ENCODE measurements at regions not wholly inside any gene's neighbourhood (a gene's known extent, or its start where the extent isn't known, plus 50 kb on each side); places are given as distances from the start of the nearest gene placed in this dataset.
"Not testable (repeated sequence)": the region's sequence is repeated elsewhere in the genome, so short reads cannot be mapped to it uniquely, and the experiment has no call there.

DNA sequence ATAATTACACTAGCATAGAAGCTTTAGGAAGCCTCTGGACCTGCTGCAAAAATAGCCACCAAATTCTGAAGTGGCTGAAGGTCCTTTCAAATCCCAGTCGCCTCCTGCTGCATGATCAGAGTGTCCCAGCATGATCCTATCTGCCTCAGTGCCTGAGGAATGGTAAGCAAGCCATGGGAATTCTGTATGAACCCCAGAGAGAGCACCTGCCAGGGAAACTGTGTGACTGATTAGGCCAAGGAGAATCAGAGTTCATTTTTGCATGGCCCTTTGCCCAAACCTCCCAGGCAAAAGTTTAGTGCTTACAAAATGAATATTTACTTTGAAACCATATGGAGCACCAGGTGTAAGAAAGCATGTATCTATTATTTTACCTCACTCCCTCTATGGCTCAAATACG, 221.4 kb downstream of the ARL4C start:
- no peak for DNase-seq (ENCODE audit: low read depth)

DNA sequence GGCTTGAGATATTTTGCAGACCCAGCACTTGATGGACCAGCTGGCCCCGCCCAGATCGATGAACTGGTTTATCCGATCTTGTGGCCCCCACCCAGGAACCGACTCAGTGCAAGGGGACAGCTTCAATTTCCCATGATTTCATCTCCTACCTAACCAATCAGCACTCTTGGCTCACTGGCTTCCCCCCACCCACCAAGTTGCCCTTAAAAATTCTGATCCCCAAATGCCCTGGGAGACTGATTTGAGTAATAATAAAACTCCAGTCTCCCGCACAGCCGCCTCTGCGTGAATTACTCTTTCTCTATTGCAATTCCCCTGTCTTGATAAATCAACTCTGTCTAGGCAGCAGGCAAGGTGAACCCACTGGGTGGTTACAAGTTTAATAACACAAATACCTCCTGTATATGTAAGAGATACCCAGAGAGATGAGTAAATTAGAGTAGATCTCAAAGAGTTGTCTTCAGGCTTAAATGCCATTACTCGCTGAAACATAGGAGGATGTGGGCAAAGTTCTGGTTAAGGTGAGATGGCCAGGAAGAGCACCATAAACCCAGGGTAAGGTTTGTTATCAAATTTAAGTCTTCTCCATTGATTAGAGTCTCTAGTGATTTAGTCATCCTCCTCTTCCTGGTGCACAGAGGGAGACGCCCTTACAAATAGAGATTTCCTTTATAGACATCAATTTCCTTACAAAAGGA, 222.8 kb downstream of the ARL4C start:
- no peak for DNase-seq (ENCODE audit: low read depth)

DNA sequence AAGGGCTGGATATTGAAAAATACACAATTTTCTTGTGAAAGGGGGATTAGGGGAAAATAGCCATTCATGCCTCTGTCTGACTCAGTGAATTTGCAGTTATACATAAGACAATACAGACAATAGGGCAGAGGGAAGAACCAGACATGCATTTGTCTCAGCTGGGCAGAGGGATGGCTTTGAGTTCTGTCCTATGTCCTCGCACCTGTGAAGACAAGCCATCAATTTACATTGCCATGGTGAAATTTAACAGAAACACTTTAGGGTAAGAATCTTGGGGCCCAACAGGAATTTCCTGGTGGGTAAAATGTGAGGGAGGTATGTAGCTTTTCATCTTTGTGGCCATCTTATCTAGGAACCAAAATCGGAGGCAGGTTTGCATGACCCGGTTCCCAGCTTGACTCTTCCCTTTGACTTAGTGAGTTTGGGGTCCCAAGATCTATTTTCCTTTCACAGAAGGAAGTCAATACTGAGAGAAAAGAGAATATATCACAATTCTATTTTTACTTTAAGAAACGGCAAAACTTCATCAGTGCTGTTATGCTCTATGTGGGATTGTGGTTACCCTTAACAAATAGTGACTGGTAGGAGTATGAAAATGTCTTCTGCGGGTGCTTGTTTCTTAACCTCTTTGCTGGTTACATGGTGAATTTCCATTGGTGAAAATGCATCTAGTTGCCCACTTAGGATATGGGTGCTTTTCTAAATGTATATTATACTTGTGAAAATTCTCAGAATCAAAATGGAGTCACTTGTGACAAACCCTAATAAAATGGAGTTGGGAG, 221.8 kb downstream of the SPP2 start:
- DNase-seq (ENCODE audit: low read depth): no peak

DNA sequence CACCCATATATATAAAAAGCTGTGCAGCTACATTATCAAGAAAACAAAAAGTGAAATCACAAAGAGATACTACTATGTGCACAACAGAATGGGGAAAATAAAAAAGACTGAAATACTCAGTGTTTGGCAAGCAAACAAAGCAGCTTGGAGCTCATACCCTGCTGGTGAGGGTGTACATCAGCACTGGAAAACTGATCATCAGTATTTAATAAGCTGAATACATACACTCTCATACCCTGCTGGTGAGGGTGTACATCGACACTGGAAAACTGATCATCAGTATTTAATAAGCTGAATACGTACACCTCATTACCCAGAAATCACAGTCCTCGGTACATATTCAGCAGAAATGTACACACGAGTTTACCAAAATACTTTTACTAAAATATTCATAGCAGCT, 220.8 kb downstream of the SPP2 start:
- DNase-seq (ENCODE audit: low read depth): no peak

DNA sequence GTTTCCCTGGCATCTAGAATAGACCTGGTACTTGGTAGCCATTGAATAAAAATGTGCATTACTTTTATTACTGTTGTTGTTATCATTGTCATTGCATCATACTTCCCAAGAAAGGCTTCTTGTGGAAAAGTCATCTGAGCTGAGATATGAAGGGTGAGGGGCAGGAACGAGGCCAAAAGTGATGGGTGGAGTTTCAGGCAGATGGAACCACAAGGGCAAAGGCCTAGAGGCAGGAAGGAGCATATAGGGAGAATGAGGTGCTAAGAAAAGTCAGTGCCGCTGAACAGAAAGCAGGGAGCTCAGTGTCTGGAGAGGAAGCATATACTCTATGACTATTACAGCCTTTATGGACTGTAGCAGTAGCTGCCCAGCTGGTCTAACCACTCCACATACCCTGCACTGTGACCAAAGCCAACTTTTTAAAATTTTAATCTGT, 219.3 kb downstream of the SPP2 start:
- DNase-seq (ENCODE audit: low read depth): peak; percentile 78

DNA sequence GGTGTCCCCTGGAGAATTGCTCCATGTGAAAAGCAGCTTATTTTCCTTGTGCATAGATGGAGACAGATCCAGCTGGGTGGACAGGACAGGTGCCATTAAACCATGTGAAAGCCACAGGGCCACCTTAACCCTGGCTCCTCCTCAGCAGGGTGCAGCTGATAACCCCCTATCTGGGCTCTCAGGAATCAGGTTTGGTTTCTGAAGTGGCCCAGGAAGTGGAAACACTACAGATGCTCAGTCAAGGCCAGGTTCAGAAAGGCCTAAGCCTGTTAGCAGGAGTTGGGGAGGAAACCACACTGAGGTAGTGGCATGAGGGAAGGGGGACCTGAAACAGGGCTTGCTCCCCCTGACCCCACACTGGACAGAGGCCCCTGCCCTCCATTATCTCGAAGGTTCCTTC, 217.0 kb downstream of the SPP2 start:
- no peak for DNase-seq (ENCODE audit: low read depth)

DNA sequence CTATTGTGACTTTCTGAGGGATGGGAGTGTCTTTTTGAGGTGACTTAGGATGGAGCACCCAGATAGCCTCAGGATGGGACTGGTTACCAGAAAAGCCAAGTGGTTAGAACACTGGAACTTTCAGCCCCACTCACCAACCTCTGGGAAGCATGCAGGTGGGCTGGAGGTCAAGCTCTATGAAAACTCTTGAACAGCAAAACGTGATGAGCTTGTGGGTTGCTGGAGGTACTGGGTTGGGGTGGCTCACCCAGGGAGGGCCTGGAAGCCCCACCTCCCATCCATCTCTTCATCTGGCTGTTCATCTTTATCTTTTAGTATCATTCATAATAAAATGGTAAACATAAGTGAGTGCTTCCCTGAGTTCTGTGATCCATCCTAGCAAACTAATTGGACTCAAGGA, 216.4 kb downstream of the SPP2 start:
- DNase-seq (ENCODE audit: low read depth): no peak

DNA sequence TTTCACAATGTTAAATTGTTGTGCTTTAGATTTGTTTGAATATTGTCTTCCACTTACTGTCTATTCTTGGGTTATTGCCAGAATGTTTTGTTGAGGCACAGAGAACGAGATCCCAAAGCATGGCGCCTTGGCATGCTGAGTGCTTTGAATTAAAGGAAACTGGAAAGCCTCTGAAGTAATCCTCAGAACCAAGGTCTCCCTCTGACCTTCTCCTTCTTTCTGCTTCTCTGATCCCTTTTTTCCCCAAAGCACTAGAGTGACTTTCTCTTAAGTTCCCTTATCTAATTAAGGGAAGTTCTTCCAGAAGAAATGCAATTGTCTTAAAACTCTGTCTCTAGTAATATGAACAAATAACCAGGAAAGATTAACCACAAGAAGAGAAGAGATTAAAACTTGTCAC, 214.7 kb downstream of the SPP2 start:
- no peak for DNase-seq (ENCODE audit: low read depth)

DNA sequence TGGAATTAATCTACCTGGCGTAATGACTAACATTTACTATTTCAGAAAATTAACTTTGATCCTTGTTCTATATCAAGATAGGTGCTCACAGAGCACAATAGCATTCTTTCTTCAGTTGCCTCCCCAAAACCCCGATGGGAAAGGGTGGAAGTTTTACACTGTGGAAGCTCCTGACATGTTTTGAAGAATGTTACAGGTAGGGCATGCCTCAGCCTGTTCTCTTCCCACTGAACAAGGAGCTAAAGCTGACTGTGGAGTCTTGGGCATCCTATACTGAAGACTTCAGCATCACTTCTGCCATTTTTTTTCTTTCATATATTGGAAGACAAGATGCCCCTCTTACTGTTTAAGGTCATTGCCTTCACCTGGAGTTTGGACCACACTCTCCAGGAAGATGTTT, 211.2 kb downstream of the SPP2 start:
- DNase-seq (ENCODE audit: low read depth): no peak

DNA sequence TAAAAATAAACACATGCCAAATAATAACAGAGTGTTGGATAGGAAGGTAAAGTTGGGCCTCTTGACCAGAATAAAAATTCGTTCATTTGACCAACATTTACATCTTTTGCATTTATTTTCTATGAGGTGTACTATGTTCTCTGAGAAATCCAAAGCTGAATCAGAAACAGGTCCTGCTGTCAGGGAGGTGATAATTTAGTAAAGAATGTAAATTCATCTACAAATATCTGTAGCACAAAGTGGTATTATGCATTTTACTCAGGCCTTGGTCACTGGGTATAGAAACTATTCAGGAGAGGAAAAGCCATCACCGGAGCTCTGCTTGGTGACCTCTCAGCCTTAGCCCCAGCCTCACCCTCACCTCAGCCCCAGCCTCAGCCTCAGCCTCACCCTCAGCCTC, 208.9 kb downstream of the SPP2 start:
- no peak for DNase-seq (ENCODE audit: low read depth)

DNA sequence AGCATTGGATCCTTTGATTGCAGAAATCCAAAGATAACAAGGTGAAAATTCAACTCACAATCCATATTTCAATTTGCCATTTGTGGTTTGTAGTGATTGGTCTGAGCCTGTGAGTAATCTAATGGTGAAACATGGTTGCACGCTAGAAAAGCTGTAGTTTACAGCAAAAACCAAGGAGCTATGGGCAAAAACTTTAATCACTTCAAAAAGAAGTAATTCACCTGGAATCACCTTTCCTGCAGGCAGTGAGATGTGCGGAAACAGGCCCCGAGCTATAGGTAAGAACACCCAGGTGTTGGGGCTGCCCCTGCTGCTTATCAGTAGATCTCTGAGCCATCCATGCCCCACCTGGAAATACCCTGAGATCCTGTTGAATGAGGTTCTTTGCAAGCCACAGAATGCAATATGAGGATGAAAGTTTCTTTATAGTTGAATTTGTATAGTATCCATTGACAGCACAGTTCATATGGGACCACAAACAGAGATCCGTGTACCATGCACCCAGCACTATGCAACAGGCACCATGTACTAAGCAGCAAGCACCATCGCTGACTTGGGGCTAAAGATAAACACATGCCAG, 208.2 kb downstream of the SPP2 start:
- no peak for DNase-seq (ENCODE audit: low read depth)

DNA sequence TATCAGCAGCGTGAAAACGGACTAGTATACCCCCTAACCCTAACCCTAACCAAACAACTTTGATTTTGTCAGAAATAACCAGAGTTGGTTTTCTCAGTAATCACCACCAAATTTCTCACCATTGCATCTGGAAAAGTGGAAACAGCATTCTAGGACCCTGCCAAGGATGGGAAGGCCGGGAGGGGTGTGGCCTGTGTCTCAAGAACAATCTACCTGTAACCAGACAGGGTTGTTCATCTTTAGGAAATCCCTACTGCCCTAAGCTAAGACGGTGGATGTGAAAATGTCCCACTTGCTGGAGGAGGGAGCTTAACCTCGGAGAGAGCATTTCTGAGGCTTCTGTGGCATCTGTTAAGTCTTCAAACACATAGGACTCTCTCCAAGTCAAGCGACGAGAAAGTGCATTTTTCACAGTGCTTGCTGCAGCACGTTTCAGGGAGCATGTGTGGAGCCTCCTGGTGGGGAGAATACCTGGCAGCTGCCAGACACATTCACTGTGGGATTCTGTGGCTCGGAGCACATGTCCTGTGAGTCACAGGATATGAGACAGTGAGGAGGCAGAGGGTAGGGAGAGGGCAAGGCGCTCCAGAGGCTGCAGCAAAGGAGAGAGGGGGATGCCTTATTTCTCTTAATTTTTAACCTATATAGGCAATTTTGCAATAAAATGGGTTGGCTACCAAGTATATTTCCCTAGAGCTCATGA, 207.5 kb downstream of the SPP2 start:
- peak; percentile 100 for DNase-seq (ENCODE audit: low read depth)

DNA sequence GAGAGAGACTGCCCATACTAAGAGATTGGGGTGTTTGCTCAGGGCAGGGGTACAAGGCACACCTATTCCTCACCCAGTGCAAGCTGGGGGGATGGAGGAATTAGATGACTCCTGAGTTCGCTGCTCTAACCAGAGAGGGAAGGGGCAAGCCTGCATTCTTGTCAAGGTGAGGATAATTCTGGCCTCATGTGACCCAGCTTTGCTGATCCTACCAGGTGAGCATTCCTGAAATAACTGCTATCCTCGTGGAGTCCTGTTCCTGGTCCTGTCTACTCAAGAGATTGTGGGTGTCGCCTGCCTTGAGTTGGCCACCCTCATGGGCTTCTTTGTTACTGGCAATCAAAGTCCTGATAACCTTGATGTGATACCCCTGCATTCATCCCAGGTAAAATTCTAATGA, 206.0 kb downstream of the SPP2 start:
- DNase-seq (ENCODE audit: low read depth): no peak

DNA sequence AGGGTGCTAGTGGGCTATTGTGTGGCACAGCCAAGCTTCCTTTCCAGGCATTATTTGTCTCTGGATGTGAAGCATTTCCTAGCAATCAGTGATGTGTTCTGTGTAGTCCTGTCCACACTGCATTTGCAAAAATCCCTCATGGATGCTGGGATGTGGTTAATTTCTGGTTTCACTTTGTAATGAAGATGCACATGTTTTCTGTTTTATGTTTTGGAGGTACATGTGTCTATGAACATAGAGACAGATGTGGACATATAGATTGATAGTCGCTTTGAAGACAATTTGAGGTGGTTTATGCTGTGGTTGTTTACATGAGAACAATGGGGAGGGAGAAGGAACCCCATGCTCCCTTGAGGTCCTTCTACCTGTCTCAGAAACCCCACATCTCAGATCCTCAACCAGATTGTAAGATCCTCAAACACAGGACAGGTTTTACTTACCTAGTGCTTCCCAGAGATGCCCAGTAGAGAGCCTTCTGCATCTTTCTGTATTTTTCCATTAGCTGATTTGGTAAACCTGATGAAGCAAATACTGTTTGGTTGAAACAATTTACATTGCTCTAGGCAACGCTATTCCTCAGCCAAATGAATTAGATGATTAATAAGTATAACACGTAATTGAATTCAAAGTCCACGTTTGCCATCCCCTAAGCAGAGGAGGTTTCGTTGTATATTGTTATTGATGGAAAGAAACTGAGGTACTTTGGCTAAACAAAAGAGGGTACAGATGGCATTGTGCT, 204.4 kb downstream of the SPP2 start:
- peak; percentile 57 for DNase-seq (ENCODE audit: low read depth)

DNA sequence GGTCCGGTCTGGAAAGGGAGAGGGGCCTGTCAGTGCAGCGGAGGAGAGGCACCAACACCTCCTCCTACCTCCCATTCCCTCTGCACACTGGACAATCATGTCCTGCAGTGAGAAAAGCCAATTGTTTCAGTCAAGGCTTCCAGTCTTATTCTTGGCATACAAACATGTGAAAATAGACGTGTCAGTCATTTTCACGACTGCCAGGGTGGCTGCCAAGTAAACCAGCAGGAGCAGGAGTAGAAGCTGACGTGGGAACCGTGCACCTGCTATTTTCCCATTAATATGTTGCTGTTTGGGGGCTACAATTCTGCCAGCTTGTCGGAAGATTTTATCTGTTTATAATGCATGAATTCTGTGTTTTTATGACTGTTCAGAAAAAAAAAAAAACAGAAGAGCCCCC, 202.3 kb downstream of the SPP2 start:
- no peak for DNase-seq (ENCODE audit: low read depth)

DNA sequence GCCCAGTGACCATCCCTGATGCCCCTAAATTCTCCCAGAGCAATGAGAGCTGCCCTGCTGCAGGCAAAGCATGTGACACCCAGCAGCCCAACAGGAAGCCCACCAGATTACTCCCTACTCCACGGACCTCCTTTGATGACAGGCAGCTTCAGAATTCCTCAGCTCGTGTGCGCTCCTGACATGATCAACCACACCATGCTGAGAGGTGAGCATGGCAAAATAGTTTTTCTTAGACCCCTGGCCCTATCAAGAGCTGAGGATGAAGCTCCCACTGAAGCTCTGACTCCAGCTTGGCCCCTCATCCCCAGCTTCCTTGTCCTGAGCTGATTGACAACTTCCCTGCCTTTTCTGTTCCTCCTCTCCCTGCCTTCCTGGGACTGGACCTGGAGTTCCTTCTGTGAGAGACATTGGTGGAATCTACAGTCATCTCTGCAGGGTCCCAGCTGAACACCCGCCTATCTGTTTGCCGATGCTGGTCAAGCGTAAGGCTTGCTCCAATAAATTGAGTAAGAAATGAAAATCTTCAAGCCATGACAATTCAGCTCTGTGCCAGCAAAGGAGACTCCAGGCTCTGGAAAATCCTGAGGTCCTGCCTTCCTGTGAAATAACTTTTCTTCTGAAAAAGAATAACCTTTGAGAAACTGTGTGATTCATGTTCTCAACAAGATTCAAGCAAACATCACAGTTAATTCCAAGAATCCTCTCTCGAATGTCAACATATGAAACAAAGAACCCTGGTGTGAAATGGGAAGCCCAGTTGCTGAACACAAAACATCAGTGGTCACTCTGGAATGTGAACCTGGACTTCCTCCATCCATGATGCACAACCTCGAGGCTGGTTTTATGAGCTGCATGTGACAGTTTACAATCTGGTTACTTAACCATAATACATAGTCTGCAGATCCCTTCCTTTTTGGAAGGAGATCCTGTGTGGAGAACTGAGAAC, 201.1 kb downstream of the SPP2 start:
- DNase-seq (ENCODE audit: low read depth): peak; percentile 99

DNA sequence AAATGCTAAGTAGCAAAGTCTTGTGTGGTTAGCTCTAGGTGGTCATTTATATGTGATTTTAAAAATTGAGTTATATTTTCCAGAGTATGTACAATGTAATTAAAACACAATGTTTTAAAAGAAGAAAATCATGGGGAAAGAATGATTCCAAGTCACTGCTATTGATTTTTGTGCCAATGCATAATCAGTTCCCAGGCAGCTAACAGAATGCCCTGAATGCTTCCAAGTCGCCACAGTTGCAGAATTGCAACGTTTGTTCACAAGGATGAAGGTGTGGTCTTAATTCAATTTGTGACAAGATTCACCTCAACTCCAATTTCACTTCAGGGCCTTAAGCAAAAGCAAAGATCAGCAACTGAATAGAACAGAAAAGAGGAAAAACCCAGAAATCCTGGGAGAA, 200.4 kb downstream of the SPP2 start:
- no peak for DNase-seq (ENCODE audit: low read depth)

DNA sequence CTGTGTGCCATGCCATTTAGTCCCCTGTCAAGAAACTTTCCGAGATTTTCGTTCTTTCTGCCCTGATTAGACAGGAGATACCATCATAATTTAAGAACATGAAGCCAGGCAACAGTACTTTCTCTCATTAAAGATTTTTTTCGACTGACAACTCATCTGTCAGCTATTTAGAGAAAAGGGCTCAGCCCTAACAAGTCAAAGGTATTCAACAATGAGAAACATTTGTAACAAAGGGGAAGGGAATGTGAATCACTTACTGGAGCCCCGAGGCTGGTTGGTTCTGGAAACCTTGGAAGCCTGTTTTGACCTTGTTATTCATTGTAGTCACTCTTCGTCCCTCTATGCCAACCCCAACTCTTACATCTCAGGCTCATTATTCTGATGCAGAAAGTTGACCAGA, 199.4 kb downstream of the SPP2 start:
- DNase-seq (ENCODE audit: low read depth): peak; percentile 98

DNA sequence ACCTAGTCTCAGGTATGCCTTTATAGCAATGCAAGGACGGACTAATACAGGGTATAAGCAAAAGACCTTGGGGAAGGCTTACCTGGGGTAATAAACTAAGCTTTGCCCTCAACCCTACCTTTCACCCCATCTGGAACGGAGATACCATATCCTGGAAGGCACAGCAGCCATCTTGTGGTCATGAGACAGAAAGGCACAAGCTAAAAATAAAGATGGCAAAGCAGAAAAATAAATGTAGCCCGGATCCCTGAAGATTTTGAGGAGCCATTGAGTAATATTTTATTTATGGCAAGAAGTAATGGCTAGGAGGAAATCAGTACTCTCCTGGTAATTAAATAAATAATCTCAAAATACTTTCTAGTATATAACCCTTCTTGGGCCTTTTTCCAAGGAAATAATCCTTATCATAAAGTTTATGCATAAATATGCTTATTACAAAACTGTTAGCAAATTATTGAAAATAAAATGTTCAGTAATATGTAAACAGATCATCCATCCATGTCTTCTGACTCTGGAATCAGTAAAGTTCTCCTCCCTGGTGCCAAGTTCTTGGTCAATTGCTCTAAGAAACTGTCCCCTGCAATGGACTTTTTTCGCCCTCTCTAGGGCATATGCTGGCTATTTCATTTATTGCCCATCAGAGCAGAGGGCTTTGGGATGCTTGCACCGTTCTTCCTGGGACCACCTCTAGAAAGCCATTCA, 198.7 kb downstream of the SPP2 start:
- DNase-seq (ENCODE audit: low read depth): peak; percentile 25

DNA sequence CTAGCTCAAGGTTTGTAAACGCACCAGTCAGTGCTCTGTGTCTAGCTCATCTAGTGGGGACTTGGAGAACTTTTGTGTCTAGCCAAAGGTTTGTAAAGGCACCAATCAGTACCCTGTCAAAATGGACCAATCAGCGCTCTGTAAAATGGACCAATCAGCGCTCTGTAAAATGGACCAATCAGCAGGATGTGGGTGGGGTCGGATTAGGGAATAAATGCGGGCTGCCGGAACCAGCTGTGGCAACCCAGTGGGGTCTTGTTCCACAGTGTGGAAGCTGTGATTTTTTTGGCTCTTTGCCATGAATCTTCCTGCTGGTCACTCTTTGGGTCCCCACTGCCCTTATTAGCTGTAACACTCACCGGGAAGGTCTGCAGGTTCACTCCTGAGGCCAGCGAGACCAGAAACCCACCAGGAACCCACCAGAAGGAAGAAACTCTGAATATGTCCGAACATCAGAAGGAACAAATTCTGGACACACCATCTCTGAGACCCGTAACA, 197.8 kb downstream of the SPP2 start:
- DNase-seq (ENCODE audit: low read depth): not testable (repeated sequence)
